Type B pancreatic cell (in vitro differentiated cells): ENCODE measurements at regions not wholly inside any gene's neighbourhood (a gene's known extent, or its start where the extent isn't known, plus 50 kb on each side); places are given as distances from the start of the nearest gene placed in this dataset.

Source experiments
- DNase-seq: peaks from one replicate; pipeline ENCODE4 v3.0.0; 2021; ENCODE audit warnings: mixed read lengths; ENCODE audit not compliant: unreplicated experiment; ENCODE audit errors: extremely low spot score
- H3K27ac Mint-ChIP-seq: 2 replicates; pipeline ENCODE4 v1.8.0; 2021; ENCODE audit warnings: mild to moderate bottlenecking, mixed read lengths
- H3K27me3 Mint-ChIP-seq: 2 replicates; pipeline ENCODE4 v1.8.0; 2021; ENCODE audit warnings: mixed read lengths
- H3K36me3 Mint-ChIP-seq: 2 replicates; pipeline ENCODE4 v1.8.0; 2021; ENCODE audit warnings: mixed read lengths
- H3K4me1 Mint-ChIP-seq: one replicate; pipeline ENCODE4 v1.8.0; 2021; ENCODE audit warnings: mixed read lengths; ENCODE audit not compliant: unreplicated experiment
- H3K4me3 Mint-ChIP-seq: 2 replicates; pipeline ENCODE4 v1.8.0; 2021; ENCODE audit warnings: mild to moderate bottlenecking, mixed read lengths
- H3K9me3 Mint-ChIP-seq: 2 replicates; pipeline ENCODE4 v1.8.0; 2021; ENCODE audit warnings: mixed read lengths
- CTCF ChIP-seq: fragments of 200-600 bp; sonication (generic); conservative IDR thresholded peaks from 2 replicates; pipeline ENCODE4 v1.5.0; 2021; ENCODE audit warnings: antibody characterized with exemption, mild to moderate bottlenecking

DNA sequence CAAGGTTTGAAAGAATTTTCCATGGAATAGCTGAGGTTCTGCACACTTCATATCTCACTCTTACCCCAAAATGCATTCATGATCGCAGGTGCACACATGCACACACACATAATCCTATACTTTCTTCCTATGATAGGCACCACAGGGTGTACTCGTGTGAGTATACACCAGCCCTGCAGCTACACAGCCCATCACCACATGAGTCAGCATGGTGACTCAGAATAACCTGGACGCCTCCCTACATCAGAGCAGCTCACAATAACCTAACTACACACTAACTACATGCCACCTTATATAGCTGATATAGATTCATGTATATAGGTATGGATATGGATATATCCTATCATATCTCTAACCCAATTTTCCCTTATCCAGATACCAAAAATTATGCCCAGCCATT is 850.2 kb upstream of the TMEM132C start:
- DNase-seq, result no peak
- H3K27me3 Mint-ChIP-seq, result peaks cover 9% of the 10 kb centered on the region
- peaks cover 6% of the 10 kb centered on the region for H3K9me3 Mint-ChIP-seq
- H3K27ac Mint-ChIP-seq, result no peak overlapping the region
- H3K36me3 Mint-ChIP-seq, result no peaks in the 10 kb centered on the region
- TF ChIP-seq CTCF, result no peak
- H3K4me3 Mint-ChIP-seq, result no peak overlapping the region
- no peaks in the 10 kb centered on the region for H3K4me1 Mint-ChIP-seq

- no peak overlapping the region for H3K27ac Mint-ChIP-seq
- DNase-seq, result no peak
- H3K27me3 Mint-ChIP-seq, result peaks cover 9% of the 10 kb centered on the region
- H3K9me3 Mint-ChIP-seq, result peaks cover 6% of the 10 kb centered on the region
- no peak for TF ChIP-seq CTCF
- no peaks in the 10 kb centered on the region for H3K36me3 Mint-ChIP-seq
- no peak overlapping the region for H3K4me3 Mint-ChIP-seq
- H3K4me1 Mint-ChIP-seq, result no peaks in the 10 kb centered on the region
These were observed 847.9 kb upstream of the TMEM132C start for GRCh38 chr12:127419111-127419510.

GRCh38 chr12:127421614-127422013 is 845.4 kb upstream of the TMEM132C start:
- peaks cover 6% of the 10 kb centered on the region for H3K27me3 Mint-ChIP-seq
- H3K27ac Mint-ChIP-seq, result no peak overlapping the region
- H3K9me3 Mint-ChIP-seq, result peaks cover 10% of the 10 kb centered on the region
- no peaks in the 10 kb centered on the region for H3K4me1 Mint-ChIP-seq
- no peaks in the 10 kb centered on the region for H3K36me3 Mint-ChIP-seq
- no peak overlapping the region for H3K4me3 Mint-ChIP-seq
- no peak for DNase-seq
- no peak for TF ChIP-seq CTCF

GRCh38 chr12:127422935-127423566 is 843.9 kb upstream of the TMEM132C start:
- no peaks in the 10 kb centered on the region for H3K4me1 Mint-ChIP-seq
- no peaks in the 10 kb centered on the region for H3K36me3 Mint-ChIP-seq
- H3K9me3 Mint-ChIP-seq, result peaks cover 10% of the 10 kb centered on the region
- TF ChIP-seq CTCF, result no peak
- H3K4me3 Mint-ChIP-seq, result no peak overlapping the region
- no peak overlapping the region for H3K27ac Mint-ChIP-seq
- DNase-seq, result no peak
- H3K27me3 Mint-ChIP-seq, result peaks cover 3% of the 10 kb centered on the region

DNA sequence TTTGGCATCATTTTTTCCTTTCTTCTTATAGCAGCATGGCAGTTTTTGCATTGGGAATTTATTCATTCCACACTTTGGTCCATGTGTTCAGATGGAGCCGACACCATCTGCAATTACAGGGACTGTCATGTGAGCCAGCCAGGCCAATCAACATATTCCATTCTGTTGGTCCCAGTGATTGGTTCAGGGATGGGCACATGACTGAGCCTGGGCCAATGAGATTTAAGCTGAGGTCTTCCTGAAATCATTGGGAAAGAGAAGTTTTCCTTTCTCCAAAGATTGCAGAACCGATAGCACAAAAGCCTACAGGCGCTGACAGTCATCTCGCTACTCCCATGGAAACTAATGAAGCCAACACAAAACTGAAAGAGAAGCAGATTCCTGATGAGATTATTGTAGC is 841.5 kb upstream of the TMEM132C start:
- no peak for DNase-seq
- Mint-ChIP-seq H3K9me3 (peaks cover 4% of the 10 kb centered on the region), H3K27ac (no peak overlapping the region), H3K36me3 (no peaks in the 10 kb centered on the region), H3K4me3 (no peak overlapping the region), H3K27me3 (peaks cover 3% of the 10 kb centered on the region), H3K4me1 (no peaks in the 10 kb centered on the region)
- no peak for TF ChIP-seq CTCF

GRCh38 chr12:127428420-127428819 is 838.5 kb upstream of the TMEM132C start:
- Mint-ChIP-seq H3K27ac (no peak overlapping the region), H3K36me3 (no peaks in the 10 kb centered on the region), H3K4me1 (no peaks in the 10 kb centered on the region), H3K9me3 (peaks cover 4% of the 10 kb centered on the region), H3K4me3 (no peak overlapping the region), H3K27me3 (peaks cover 4% of the 10 kb centered on the region)
- no peak for DNase-seq
- no peak for TF ChIP-seq CTCF
